Muscle of arm (tissue), 1 donor: ENCODE measurements at regions not wholly inside any gene's neighbourhood (a gene's known extent, or its start where the extent isn't known, plus 50 kb on each side); places are given as distances from the start of the nearest gene placed in this dataset.
A peak's percentile ranks its signal among the peaks of the same experiment; 100 is the strongest.
"Not testable (repeated sequence)": the region's sequence is repeated elsewhere in the genome, so short reads cannot be mapped to it uniquely, and the experiment has no call there.

Experiments
- DNase-seq: peaks from one replicate; pipeline ENCODE4 v3.0.0-alpha.2; 2013

- not testable (repeated sequence) for DNase-seq
Observed at GRCh38 chr17:20633268-20634059, 53.9 kb downstream of the CDRT15L2 start.

- not testable (repeated sequence) for DNase-seq
Observed at GRCh38 chr17:20640147-20640546, 60.6 kb downstream of the CDRT15L2 start.

- peak; percentile 15 for DNase-seq
Observed at GRCh38 chr17:20646661-20647272, 67.2 kb downstream of the CDRT15L2 start.

GRCh38 chr17:20649097-20649767 is 69.7 kb downstream of the CDRT15L2 start:
- DNase-seq: not testable (repeated sequence)

GRCh38 chr17:20651022-20651421 is 71.5 kb downstream of the CDRT15L2 start:
- not testable (repeated sequence) for DNase-seq

- DNase-seq: not testable (repeated sequence)
Observed at GRCh38 chr17:20651736-20652135, 72.2 kb downstream of the CDRT15L2 start.

- DNase-seq: not testable (repeated sequence)
Observed at GRCh38 chr17:20653391-20653790, 73.9 kb downstream of the CDRT15L2 start.

GRCh38 chr17:20654114-20654513 is 74.6 kb downstream of the CDRT15L2 start:
- not testable (repeated sequence) for DNase-seq

GRCh38 chr17:20654575-20654974 is 75.1 kb downstream of the CDRT15L2 start:
- DNase-seq: not testable (repeated sequence)

GRCh38 chr17:20665103-20665955 is 85.8 kb downstream of the CDRT15L2 start:
- not testable (repeated sequence) for DNase-seq

GRCh38 chr17:20666689-20667088 is 87.2 kb downstream of the CDRT15L2 start:
- DNase-seq: not testable (repeated sequence)

GRCh38 chr17:20667712-20668111 is 88.2 kb downstream of the CDRT15L2 start:
- DNase-seq: not testable (repeated sequence)

GRCh38 chr17:20668316-20668715 is 88.8 kb downstream of the CDRT15L2 start:
- not testable (repeated sequence) for DNase-seq

GRCh38 chr17:20668868-20669267 is 89.3 kb downstream of the CDRT15L2 start:
- DNase-seq: not testable (repeated sequence)

- DNase-seq: not testable (repeated sequence)
Observed at GRCh38 chr17:20670506-20670905, 91.0 kb downstream of the CDRT15L2 start.

GRCh38 chr17:20674374-20674773 is 94.8 kb downstream of the CDRT15L2 start:
- not testable (repeated sequence) for DNase-seq

GRCh38 chr17:20675707-20676106 is 96.2 kb downstream of the CDRT15L2 start:
- not testable (repeated sequence) for DNase-seq

- DNase-seq: not testable (repeated sequence)
Observed at GRCh38 chr17:20676656-20677055, 97.1 kb downstream of the CDRT15L2 start.

- DNase-seq: not testable (repeated sequence)
Observed at GRCh38 chr17:20677469-20677868, 97.9 kb downstream of the CDRT15L2 start.

- DNase-seq: not testable (repeated sequence)
Observed at GRCh38 chr17:20678424-20678823, 98.9 kb downstream of the CDRT15L2 start.
